ENCODE measurements at regions not wholly inside any gene's neighbourhood (a gene's known extent, or its start where the extent isn't known, plus 50 kb on each side); places are given as distances from the start of the nearest gene placed in this dataset.
"Not testable (repeated sequence)": the region's sequence is repeated elsewhere in the genome, so short reads cannot be mapped to it uniquely, and the experiment has no call there.

GRCh38 chr10:121268363-121268762 is 329.9 kb downstream of the FGFR2 start:
- DNase-seq = no peak

- no peak for DNase-seq
Observed at GRCh38 chr10:121268863-121269432, 329.3 kb downstream of the FGFR2 start.

DNA sequence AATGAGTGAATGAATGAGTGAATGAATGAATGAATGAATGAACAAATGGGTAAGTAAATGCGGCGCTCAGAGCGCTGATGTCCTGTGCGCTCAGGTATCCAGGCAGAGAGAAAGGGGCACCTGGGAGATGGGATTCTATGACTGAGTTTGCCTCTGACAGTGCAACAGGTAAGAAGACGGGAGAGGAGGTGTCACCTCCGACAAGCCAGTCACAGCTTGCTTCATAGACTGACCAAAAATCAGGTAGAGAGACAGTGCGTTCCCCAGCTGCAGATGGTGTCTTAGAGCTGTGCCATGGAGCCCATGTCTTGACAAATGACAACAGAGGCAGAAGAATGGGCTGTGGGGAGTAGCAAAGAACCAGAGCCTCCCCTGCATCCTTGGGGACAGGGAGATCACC is 327.3 kb downstream of the FGFR2 start:
- DNase-seq = no peak

DNA sequence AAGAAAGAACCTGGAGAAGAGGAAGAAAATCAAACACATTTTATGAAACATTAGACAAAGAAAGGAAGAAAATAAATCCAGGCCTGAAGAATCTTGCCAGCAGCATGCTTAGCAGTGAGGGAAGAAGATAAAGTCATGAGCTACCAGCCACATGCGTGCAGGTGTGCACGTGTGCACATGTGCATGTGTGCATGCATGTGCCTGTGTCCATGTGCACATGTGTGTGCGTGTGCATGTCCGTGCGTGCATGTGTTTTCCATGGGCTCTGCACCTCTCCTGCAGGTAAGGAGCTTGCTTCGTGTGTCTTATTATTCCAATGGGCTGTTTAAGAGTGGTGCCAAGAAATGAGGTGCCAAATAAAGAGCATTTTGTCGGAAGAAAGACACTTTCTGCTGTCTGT is 322.2 kb downstream of the FGFR2 start:
- DNase-seq = no peak

- DNase-seq = no peak
Observed at GRCh38 chr10:121276822-121277221, 321.4 kb downstream of the FGFR2 start.

- DNase-seq = not testable (repeated sequence)
Observed at GRCh38 chr10:121278386-121278785, 319.9 kb downstream of the FGFR2 start.

- no peak for DNase-seq
Observed at GRCh38 chr10:121281576-121281975, 316.7 kb downstream of the FGFR2 start.

GRCh38 chr10:121282264-121282663 is 316.0 kb downstream of the FGFR2 start:
- no peak for DNase-seq

- DNase-seq = no peak
Observed at GRCh38 chr10:121282797-121283515, 315.3 kb downstream of the FGFR2 start.

DNA sequence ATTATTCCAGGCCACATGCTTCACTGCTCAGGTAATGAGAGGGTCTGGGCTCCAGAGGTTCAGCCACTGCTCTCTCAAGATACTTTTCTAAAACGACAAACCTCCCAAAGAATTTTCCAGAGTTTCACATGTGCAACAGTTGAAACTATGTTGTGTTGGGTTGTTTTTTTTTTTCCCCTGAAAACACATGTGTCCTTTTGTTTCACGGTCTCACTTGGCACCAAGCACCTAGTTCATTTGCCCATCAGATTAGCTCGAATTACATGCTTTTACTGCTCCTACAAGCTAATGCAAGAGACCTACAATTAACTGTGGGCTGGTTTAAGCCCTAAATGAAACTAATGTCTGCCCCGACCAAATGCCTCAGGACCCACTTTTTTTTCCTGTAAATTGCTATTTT is 313.3 kb downstream of the FGFR2 start:
- DNase-seq = no peak

- no peak for DNase-seq
Observed at GRCh38 chr10:121285406-121286196, 312.6 kb downstream of the FGFR2 start.

DNA sequence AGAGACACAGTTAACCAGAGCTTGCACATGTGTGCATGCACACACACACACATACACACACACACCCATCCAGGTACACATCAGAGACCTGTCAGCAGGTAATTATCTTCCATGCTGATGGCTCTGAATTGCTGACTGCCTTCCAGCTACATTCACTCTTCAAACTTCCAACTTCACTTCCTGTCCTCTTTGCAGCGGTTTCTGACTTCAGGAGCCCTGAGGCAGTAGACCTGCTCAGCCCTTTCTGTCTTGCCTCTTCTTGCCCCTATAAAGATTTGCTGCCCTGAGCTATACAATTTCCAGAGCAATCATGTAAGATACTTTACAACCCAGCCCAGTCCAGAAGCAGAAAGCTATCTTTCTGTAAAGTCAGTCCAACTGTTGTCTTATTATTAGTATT is 310.2 kb downstream of the FGFR2 start:
- DNase-seq = no peak

DNA sequence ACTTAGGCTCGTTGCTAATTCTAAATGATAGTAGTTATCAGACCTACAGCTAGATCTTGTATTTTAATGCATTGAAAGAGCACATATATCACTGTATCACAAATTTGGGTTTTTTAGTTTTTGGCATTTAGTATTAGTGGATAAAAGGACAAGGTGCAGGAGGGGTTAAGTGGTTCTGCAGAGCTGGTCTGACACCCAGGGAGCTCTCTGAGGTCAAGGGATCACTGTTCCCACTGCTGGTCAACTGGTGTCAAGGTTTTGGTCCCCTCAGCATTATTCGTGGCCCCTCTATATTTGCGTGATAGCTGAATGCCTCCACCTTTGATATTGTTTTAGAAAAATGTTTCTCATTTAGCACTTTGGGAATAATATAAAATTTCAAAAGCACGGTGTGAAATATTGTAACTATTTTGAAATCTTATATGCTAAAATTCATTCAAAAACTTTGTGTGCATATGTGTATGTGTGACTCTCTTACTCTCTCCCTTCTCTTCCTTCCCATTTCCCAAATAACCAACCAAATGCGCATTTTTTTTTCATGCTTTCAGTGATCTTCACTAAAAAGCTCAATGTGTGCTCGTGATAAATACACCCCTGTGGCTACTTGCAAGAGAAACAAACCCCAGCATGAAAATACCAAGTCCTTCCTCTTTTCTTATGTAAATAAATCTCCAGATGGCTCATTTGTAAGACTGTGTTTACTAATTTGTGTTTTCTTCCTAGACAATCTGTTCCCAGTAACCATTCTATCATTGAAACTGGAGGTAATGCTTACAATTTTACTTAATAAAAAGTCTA is 309.2 kb downstream of the FGFR2 start:
- no peak for DNase-seq

DNA sequence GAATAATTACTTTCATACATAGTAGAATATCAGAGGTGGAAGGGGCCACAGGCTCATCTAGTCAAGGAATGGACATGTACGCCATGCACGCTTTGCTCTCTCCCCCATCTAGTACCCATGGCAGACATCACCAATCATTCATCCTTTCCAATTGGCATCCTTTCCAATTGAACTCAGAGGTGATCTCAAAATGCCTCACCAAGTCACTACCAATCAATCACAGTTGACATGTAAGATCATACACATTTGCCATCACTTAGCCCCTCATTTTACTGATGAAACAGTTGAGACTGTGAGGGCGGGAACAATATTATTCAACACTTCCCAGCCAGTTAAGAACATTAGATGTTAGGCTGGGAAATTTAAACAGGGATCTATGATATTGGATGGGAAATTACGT is 308.4 kb downstream of the FGFR2 start:
- no peak for DNase-seq

DNA sequence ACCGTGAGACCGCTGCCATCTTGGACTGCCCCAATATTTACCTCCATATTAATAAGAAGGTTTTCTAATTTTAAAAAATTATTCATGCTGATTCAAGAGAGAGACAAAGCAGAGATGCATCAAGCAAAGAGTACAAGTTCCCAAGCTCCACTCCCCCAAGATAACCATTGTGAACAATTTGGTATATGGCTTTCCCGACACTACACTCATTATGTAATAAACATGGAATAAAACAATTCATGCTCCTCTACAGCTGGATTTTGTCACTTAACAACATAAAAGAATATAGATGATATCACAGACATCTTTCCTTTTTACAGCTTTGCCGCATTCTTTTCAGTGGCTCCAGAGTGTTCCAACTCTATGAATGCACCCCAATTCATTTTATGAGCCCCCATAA is 307.6 kb downstream of the FGFR2 start:
- DNase-seq = no peak

GRCh38 chr10:121291376-121291775 is 306.9 kb downstream of the FGFR2 start:
- DNase-seq = no peak

GRCh38 chr10:121291823-121292222 is 306.4 kb downstream of the FGFR2 start:
- no peak for DNase-seq

- DNase-seq = no peak
Observed at GRCh38 chr10:121292321-121292720, 305.9 kb downstream of the FGFR2 start.

- DNase-seq = no peak
Observed at GRCh38 chr10:121293110-121293509, 305.1 kb downstream of the FGFR2 start.

DNA sequence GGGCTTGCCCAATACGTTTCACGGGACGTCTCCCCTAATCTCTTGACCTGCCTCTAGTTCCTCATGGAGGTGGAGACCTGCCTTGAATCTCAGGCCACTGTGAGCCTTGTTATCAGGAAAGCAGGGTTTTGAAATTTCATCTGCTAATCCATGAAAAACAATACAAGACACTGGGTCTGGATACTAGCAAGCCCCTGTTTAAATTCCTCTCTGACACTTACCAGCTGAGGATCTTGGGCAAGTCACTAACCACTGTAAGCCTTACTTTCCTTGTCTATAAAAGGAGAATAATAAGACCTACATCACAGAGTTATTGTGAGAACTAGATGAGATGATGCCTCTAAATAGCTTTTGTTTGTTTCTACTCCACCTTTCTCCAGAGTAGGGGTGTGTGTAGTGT is 303.6 kb downstream of the FGFR2 start:
- no peak for DNase-seq

GRCh38 chr10:121296378-121296777 is 301.9 kb downstream of the FGFR2 start:
- no peak for DNase-seq

DNA sequence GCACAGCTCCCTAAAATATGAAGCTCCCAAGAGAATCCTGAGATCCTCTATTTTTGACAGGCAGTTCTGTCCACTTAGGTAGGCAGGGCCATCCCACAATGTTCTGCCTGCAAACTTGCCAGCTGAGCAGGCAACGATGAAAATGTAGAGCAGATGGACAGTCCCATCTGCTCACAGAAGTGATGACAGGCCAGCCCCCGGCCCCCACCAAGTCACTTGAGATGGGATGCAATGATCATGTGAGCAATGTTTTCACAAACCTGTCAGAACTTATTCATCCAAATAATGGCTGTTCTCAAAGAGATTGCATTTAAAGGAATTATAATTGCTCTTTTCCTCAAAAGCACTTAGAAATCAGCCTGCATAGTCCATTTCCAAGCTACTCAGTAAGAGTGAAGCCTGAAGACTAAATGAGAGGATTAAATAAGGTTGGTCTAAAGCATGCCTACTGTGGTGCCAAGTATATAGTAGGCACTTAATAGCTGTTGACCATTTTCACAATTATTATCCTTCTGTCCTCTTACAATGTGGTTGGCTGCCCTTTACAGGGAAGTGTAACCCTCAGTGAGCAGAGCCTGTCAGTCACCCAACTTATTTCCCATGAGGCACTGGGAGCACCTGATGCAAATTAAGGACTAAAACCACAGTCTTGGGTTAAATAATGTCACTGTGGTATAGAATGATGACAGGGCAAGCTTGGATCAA is 301.2 kb downstream of the FGFR2 start:
- DNase-seq = no peak

Measured in muscle of arm (tissue), 1 donor.